MM.1S (cell line): ENCODE measurements at regions not wholly inside any gene's neighbourhood (a gene's known extent, or its start where the extent isn't known, plus 50 kb on each side); places are given as distances from the start of the nearest gene placed in this dataset.

Source experiments
- EZH2 ChIP-seq: fragments of 300-600 bp; sonication (generic); optimal IDR thresholded peaks from 2 replicates; pipeline ENCODE3; 2017; ENCODE audit warnings: low read depth, mild to moderate bottlenecking, antibody characterized with exemption, low read length, mixed read lengths
- TF ChIP-seq, protein P1 (sequence below): fragments of 300-600 bp; sonication (generic); IDR thresholded peaks from 2 replicates; pipeline ENCODE4 v1.5.1; 2016; ENCODE audit warnings: antibody characterized with exemption, low read length, mixed read lengths

DNA sequence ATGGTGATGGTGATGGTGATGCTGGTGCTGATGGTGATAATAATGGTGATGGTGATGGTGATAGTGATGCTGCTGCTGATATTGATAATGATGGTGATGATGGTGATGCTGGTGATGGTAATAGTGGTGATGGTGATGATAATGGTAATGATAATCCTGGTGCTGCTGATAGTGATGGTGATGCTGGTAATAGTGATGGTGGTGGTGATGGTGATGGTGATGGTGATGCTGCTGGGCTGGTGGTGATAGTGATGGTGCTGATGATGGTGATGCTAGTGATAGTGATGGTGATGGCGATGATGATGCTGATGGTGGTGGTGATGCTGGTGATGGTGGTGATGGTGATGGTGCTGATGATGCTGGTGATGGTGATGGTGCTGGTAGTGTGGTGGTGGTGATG is 58.4 kb upstream of the IGSF21 start:
- TF ChIP-seq, protein P1, sequence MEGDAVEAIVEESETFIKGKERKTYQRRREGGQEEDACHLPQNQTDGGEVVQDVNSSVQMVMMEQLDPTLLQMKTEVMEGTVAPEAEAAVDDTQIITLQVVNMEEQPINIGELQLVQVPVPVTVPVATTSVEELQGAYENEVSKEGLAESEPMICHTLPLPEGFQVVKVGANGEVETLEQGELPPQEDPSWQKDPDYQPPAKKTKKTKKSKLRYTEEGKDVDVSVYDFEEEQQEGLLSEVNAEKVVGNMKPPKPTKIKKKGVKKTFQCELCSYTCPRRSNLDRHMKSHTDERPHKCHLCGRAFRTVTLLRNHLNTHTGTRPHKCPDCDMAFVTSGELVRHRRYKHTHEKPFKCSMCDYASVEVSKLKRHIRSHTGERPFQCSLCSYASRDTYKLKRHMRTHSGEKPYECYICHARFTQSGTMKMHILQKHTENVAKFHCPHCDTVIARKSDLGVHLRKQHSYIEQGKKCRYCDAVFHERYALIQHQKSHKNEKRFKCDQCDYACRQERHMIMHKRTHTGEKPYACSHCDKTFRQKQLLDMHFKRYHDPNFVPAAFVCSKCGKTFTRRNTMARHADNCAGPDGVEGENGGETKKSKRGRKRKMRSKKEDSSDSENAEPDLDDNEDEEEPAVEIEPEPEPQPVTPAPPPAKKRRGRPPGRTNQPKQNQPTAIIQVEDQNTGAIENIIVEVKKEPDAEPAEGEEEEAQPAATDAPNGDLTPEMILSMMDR = no peak
- no peak for TF ChIP-seq EZH2
